ENCODE measurements at regions not wholly inside any gene's neighbourhood (a gene's known extent, or its start where the extent isn't known, plus 50 kb on each side); places are given as distances from the start of the nearest gene placed in this dataset.
"Not testable (repeated sequence)": the region's sequence is repeated elsewhere in the genome, so short reads cannot be mapped to it uniquely, and the experiment has no call there.

DNA sequence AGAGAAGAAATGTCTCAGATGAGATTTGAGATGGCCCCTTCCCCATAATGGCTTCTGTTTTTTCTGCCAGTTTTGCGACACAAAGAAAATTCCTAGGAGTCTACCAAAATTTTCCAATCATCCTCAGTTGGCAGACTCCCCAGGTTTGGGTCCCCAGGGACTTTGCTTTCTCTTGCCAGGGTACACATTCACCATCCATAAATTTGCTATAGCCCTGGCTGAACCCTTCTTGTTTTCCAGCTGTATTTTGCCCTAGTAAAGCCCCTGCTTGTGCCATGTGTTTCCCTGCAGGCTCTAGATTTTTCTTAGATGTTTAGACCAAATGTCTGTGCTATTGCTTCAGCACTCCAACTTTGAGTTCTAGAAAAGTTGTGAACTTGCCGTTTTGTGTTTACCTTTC, 283.2 kb downstream of the ANXA1 start:
- H3K4me3 ChIP-seq, result no peak overlapping the region
- H3K9me3 ChIP-seq, result no peaks in the 10 kb centered on the region
- H3K27me3 ChIP-seq (ENCODE audit: insufficient read depth in 3 of 3, low read length in 2 of 3), result no peaks in the 10 kb centered on the region
- TF ChIP-seq, protein P1, sequence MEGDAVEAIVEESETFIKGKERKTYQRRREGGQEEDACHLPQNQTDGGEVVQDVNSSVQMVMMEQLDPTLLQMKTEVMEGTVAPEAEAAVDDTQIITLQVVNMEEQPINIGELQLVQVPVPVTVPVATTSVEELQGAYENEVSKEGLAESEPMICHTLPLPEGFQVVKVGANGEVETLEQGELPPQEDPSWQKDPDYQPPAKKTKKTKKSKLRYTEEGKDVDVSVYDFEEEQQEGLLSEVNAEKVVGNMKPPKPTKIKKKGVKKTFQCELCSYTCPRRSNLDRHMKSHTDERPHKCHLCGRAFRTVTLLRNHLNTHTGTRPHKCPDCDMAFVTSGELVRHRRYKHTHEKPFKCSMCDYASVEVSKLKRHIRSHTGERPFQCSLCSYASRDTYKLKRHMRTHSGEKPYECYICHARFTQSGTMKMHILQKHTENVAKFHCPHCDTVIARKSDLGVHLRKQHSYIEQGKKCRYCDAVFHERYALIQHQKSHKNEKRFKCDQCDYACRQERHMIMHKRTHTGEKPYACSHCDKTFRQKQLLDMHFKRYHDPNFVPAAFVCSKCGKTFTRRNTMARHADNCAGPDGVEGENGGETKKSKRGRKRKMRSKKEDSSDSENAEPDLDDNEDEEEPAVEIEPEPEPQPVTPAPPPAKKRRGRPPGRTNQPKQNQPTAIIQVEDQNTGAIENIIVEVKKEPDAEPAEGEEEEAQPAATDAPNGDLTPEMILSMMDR (IDR thresholded peaks at IDR 0.05), result no peak
- intact Hi-C loops (cut with DNase I), result no loop called here
- no peak for DNase-seq
- H3K4me1 ChIP-seq, result no peaks in the 10 kb centered on the region
- 40 to 60% (median 55%) methylated on average over 2 of the region's 2 CpGs for WGBS, 3 donors
- H3K27ac ChIP-seq, result no peak overlapping the region
- H3K36me3 ChIP-seq (ENCODE audit: insufficient read depth in 1 of 2, low read depth in 1 of 2), result no peaks in the 10 kb centered on the region
- no peak for ATAC-seq

DNA sequence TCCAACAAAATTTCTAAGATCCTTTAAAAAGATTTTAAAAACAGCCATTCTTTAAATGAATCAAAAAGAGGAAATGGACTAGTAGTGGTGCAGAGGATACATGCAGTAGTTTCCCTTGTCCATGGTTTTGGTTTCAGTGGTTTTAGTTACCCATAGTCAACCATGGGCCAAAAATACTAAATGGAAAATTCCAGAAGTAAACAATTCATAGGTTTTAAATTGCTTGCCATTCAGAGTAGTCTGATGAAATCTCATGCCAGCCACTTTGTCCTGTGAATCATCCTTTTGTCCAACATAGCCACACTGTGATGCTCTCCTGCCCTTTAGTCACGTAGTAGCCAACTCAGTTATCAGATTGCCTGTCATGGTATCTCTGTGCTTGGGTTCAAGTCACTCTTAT, 286.1 kb downstream of the ANXA1 start:
- no peak overlapping the region for H3K4me3 ChIP-seq
- no peak for ATAC-seq
- H3K36me3 ChIP-seq (ENCODE audit: insufficient read depth in 1 of 2, low read depth in 1 of 2), result no peaks in the 10 kb centered on the region
- intact Hi-C loops (cut with DNase I), result no loop called here
- no peaks in the 10 kb centered on the region for H3K27me3 ChIP-seq (ENCODE audit: insufficient read depth in 3 of 3, low read length in 2 of 3)
- H3K9me3 ChIP-seq, result no peaks in the 10 kb centered on the region
- TF ChIP-seq, protein P1 (IDR thresholded peaks at IDR 0.05), result no peak
- WGBS, 3 donors, result 41 to 50% (median 43%) methylated on average over 1 of the region's 1 CpG
- no peaks in the 10 kb centered on the region for H3K4me1 ChIP-seq
- no peak overlapping the region for H3K27ac ChIP-seq
- no peak for DNase-seq

DNA sequence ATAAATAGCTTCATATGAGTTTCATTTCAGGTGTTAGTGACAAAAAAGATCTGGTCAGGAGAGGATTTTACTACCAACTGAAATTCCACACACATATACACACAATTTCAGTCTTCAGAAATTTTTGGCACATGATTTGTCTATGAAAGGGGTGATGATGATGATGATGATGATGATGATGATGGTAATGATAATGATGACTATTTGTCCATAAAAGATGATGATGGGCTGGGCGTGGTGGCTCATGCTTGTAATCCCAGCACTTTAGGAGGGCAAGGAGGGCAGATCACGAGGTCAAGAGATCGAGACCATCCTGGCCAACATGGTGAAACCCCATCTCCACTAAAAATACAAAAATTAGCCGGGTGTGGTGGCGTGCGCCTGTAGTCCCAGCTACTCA, 288.2 kb downstream of the ANXA1 start:
- ATAC-seq; H3K27ac ChIP-seq; intact Hi-C loops (cut with DNase I); H3K9me3 ChIP-seq; H3K36me3 ChIP-seq (ENCODE audit: insufficient read depth in 1 of 2, low read depth in 1 of 2); H3K27me3 ChIP-seq (ENCODE audit: insufficient read depth in 3 of 3, low read length in 2 of 3); H3K4me1 ChIP-seq; H3K4me3 ChIP-seq; DNase-seq: not testable (repeated sequence)
- 81 to 90% (median 90%) methylated on average over 5 to 6 of the region's 6 CpGs for WGBS, 3 donors

DNA sequence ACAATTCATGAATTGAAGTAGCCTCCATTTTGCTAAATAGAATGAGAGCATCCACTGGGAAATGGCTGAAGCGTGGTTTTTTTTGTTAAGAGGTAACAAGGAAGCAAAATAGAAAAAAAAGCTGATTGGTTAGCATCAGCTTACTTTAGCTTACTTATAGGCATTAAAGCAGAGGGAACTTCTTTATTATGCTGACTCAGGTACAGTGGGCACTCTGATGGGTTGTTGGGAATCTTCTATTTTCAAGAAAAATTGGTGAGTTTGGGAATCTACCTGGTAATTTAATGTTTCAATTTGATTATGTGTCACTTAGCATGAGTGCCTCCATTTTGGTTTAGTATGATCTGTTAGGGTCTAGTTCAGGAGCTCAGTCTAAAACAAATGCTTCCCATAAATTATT, 289.6 kb downstream of the ANXA1 start:
- no peak for ATAC-seq
- no peak overlapping the region for H3K4me3 ChIP-seq
- no peak overlapping the region for H3K27ac ChIP-seq
- DNase-seq, result no peak
- intact Hi-C loops (cut with DNase I), result no loop called here
- no peaks in the 10 kb centered on the region for H3K9me3 ChIP-seq
- H3K27me3 ChIP-seq (ENCODE audit: insufficient read depth in 3 of 3, low read length in 2 of 3), result no peaks in the 10 kb centered on the region
- TF ChIP-seq, protein P1 (IDR thresholded peaks at IDR 0.05), result no peak
- 66 to 80% (median 72%) methylated on average over 1 of the region's 1 CpG for WGBS, 3 donors
- H3K36me3 ChIP-seq (ENCODE audit: insufficient read depth in 1 of 2, low read depth in 1 of 2), result no peaks in the 10 kb centered on the region
- H3K4me1 ChIP-seq, result no peaks in the 10 kb centered on the region

DNA sequence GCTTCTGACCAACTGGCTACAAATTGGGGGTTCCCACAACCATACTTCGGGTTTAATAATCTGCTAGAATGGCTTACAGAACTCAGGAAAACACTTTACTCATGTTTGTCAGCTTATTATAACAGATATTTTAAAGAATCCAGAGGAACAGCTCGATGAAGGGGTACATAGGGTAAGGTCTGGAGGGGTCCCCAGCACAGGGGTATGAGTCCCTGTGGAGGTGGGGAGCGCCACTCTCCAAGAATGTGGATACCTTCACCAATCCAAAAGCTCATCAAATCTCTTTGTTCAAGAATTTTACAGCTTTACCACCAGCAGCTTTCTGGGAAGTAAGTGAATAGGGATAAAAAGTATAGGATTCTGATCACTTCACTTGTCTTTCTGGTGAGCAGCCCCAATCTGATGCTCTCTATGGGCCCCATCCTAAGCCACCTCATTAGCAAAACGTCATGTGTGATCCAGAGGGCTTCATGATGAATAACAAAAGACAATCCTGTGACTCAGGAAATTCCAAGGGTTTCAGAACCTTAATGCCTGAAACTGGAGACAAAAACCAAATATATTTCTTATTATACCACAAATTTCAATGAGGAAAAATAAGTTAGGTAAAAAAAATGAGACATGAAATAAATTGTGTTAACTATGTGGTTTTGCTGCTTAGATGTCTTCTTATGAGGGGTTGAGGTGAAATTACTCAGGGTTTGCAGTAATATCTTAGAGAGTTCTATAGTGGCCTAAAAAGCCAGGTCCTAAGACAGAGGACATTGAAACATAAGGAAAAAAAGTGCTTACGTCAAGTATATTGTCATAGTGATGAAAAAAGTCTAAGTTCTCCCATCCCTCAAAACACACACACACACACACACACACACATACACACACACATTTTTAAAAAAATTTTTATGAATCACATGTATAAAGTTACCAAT, 290.5 kb downstream of the ANXA1 start:
- ATAC-seq, result no peak
- Histone ChIP-seq H3K36me3 (ENCODE audit: insufficient read depth in 1 of 2, low read depth in 1 of 2) (no peaks in the 10 kb centered on the region), H3K27me3 (ENCODE audit: insufficient read depth in 3 of 3, low read length in 2 of 3) (no peaks in the 10 kb centered on the region), H3K9me3 (no peaks in the 10 kb centered on the region), H3K27ac (no peak overlapping the region), H3K4me1 (no peaks in the 10 kb centered on the region), H3K4me3 (no peak overlapping the region)
- 59 to 60% (median 59%) methylated on average over 5 of the region's 5 CpGs for WGBS, 3 donors
- no peak for DNase-seq
- TF ChIP-seq, protein P1 (IDR thresholded peaks at IDR 0.05), result no peak
- intact Hi-C loops (cut with DNase I), result no loop called here

Measured in psoas muscle (tissue), 7 donors.